Heart right ventricle (tissue), 16 donors: ENCODE measurements at regions not wholly inside any gene's neighbourhood (a gene's known extent, or its start where the extent isn't known, plus 50 kb on each side); places are given as distances from the start of the nearest gene placed in this dataset.

Experiments used
- ATAC-seq, 8 donors: fragments of 200-7000 bp; cut with Tn5 transposase; one replicate each; pipeline ENCODE4 v1.9.1; 2020; ENCODE audit warnings: mild to moderate bottlenecking in 8 of 8, moderate library complexity in 8 of 8, moderate number of reproducible peaks in 1 of 8
- DNase-seq, 2 donors: peaks; one replicate each; pipeline ENCODE4 v3.0.0-alpha.2; 2020
- H3K27ac ChIP-seq, 10 donors: fragments of 200-600 bp; sonication (generic) in 2 of 10; one replicate each; pipeline versions ENCODE4 v1.5.0 to v1.8.0; 2020 to 2022; ENCODE audit warnings: mild to moderate bottlenecking in 3 of 10
- H3K27me3 ChIP-seq, 7 donors: fragments of 200-600 bp; one replicate each; pipeline ENCODE4 v1.8.0; 2021 to 2022; ENCODE audit warnings: mild to moderate bottlenecking in 2 of 7
- H3K36me3 ChIP-seq, 9 donors: fragments of 200-600 bp; sonication (generic) in 1 of 9; one replicate each; pipeline versions ENCODE4 v1.5.0 to v1.8.0; 2020 to 2022; ENCODE audit warnings: mild to moderate bottlenecking in 2 of 9
- H3K4me1 ChIP-seq, 9 donors: fragments of 200-600 bp; sonication (generic) in 1 of 9; one replicate each; pipeline versions ENCODE4 v1.5.0 to v1.8.0; 2020 to 2022; ENCODE audit warnings: mild to moderate bottlenecking in 4 of 9
- H3K4me3 ChIP-seq, 10 donors: fragments of 200-600 bp; sonication (generic) in 2 of 10; one replicate each; pipeline versions ENCODE4 v1.5.0 to v1.8.0; 2020 to 2022; ENCODE audit warnings: mild to moderate bottlenecking in 7 of 10, moderate library complexity in 2 of 10
- H3K9me3 ChIP-seq, 11 donors: fragments of 200-600 bp in 10 of 11; sonication (generic) in 2 of 11; one replicate each; pipeline versions ENCODE4 v1.5.0 to v1.8.0; 2013 to 2022; ENCODE audit warnings: mild to moderate bottlenecking in 2 of 11, control low read depth in 1 of 11, moderate library complexity in 1 of 11
- WGBS, 2 donors: extraction: QIAGEN DNeasy Blood & Tissue Kit; methylation state at CpG; one replicate each; pipeline ENCODE4 v1.1.7; 2013; ENCODE audit warnings: inconsistent platforms in 1 of 2; 5-methylcytosine and 5-hydroxymethylcytosine counted together
- intact Hi-C, 10 donors: fragments of 100-400 bp; cut with DNase I; formaldehyde crosslinking; loops; one replicate each; pipeline versions ENCODE4 v1.11.1 to v1.14.2; 2022
- TF ChIP-seq, protein P1 (sequence below), 9 donors: fragments of 200-600 bp; sonication (generic) in 2 of 9; IDR thresholded peaks; one replicate each; pipeline versions ENCODE4 v1.5.0 to v1.8.0; 2021 to 2022; ENCODE audit warnings: antibody characterized with exemption in 9 of 9, mild to moderate bottlenecking in 5 of 9, moderate library complexity in 1 of 9
- donor health status: Arrhythmogenic right ventricular cardiomyopathy.
- donor health status: ischemic (EF 13 %, LVEDD 7.1; RV severe dilation, severe dysfunction).
- donor health status: healthy with polysubstance abuse.
- donor health status: DM: no; HTN: yes; CAD: no.
- donor health status: DM: no; HTN: no; CAD: no.
- donor health status: ischemic (EF 25% LVEDD 6.9; RV normal size, moderate dysfunction).
- donor health status: ischemic (EF 25% LVEDD 5.7; RV mildly dilated, moderate dysfunction).
- donor health status: healthy.
- donor health status: DM: yes; HTN: yes; CAD: no.
- donor health status: Ischemic cardiomyopathy.
- donor health status: ischemic (EF 35%, LVEDD 5.7; RV mildly dilated, moderate dysfunction).
- donor health status: nonischemic (EF 11% LVEDD 7.7; RV severe dilation, severe dysfunction).
- donor health status: DM: yes; HTN: yes; CAD: no.
- donor health status: PGD.
- donor health status: ischemic (EF 29% LVEDD 5.4; RV normal size, mild dysfunction).
- donor health status: nonischemic (EF 23%, LVEDD 6.1; RV moderate dilation, normal function).

- Histone ChIP-seq H3K9me3 (peaks cover 0 to 1% (median 0%) of the 10 kb centered on the region in 11 donors), H3K36me3 (no peaks in the 10 kb centered on the region), H3K4me1 (no peaks in the 10 kb centered on the region), H3K27ac (no peak overlapping the region), H3K4me3 (no peak overlapping the region), H3K27me3 (peaks cover 0 to 36% (median 18%) of the 10 kb centered on the region in 7 donors)
- 89 to 95% methylated on average over 8 of the region's 8 CpGs for WGBS, 2 donors
- no peak for ATAC-seq
- no peak for DNase-seq
- TF ChIP-seq, protein P1, sequence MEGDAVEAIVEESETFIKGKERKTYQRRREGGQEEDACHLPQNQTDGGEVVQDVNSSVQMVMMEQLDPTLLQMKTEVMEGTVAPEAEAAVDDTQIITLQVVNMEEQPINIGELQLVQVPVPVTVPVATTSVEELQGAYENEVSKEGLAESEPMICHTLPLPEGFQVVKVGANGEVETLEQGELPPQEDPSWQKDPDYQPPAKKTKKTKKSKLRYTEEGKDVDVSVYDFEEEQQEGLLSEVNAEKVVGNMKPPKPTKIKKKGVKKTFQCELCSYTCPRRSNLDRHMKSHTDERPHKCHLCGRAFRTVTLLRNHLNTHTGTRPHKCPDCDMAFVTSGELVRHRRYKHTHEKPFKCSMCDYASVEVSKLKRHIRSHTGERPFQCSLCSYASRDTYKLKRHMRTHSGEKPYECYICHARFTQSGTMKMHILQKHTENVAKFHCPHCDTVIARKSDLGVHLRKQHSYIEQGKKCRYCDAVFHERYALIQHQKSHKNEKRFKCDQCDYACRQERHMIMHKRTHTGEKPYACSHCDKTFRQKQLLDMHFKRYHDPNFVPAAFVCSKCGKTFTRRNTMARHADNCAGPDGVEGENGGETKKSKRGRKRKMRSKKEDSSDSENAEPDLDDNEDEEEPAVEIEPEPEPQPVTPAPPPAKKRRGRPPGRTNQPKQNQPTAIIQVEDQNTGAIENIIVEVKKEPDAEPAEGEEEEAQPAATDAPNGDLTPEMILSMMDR (IDR thresholded peaks at IDR 0.05), result no peak
- intact Hi-C loops, result no loop called here
Measured at GRCh38 chr13:111873676-111874178, 193.2 kb upstream of the SOX1 start.

DNA sequence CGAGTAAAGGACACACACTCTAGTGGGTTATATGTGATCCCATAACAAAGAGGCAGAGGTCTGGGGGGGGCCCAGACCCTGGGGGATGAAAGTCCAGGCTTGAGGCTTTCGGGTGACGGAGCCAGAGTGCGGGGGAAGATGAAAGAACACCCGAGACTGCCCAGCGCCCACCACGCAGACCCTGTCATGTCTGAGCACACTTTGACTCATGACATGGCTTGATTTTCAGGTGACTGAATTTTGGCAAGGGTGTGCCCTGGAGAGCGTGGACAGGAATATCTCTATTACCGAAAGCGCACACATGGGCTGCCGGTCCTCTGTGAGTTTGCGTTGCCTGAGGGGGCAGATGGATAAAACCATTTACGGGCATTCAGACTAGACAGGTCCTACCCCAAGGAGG is 192.0 kb upstream of the SOX1 start:
- Histone ChIP-seq H3K4me1 (no peaks in the 10 kb centered on the region), H3K4me3 (no peak overlapping the region), H3K9me3 (peaks cover 0 to 4% (median 0%) of the 10 kb centered on the region in 11 donors), H3K27ac (no peak overlapping the region), H3K27me3 (peaks cover 0 to 36% (median 20%) of the 10 kb centered on the region in 7 donors), H3K36me3 (no peaks in the 10 kb centered on the region)
- whole genome bisulfite sequencing, 2 donors, result 90 to 91% methylated on average over 13 of the region's 13 CpGs
- ATAC-seq (no peak), DNase-seq (no peak)
- TF ChIP-seq, protein P1 (IDR thresholded peaks at IDR 0.05), result no peak
- intact Hi-C loops, result no loop called here

DNA sequence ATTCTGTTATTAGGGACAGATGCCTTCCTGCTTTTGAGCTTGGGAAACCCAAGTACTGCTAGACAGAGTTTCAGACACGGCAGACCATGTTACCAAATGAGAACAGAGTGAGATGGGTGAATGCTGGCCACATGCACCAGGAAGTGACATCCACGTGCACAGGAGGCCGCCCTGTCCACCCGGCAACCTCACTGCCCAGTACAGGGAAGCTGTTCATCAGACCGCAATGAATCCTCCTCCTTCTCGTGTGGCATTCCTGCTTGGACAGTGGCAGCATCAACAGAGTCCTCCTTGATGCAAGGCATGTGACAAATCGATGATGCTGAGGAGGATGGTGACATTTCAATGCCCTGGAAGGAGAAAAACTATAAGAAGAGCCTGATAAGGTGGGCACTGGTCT is 191.0 kb upstream of the SOX1 start:
- DNase-seq (no peak), ATAC-seq (no peak)
- Histone ChIP-seq H3K36me3 (no peaks in the 10 kb centered on the region), H3K27ac (no peak overlapping the region), H3K4me1 (no peaks in the 10 kb centered on the region), H3K27me3 (peaks cover 0 to 42% (median 24%) of the 10 kb centered on the region in 7 donors), H3K4me3 (no peak overlapping the region), H3K9me3 (peaks cover 0 to 4% (median 0%) of the 10 kb centered on the region in 11 donors)
- 70 to 74% methylated on average over 7 of the region's 7 CpGs for WGBS, 2 donors
- intact Hi-C loops, result no loop called here
- TF ChIP-seq, protein P1 (IDR thresholded peaks at IDR 0.05), result no peak

DNA sequence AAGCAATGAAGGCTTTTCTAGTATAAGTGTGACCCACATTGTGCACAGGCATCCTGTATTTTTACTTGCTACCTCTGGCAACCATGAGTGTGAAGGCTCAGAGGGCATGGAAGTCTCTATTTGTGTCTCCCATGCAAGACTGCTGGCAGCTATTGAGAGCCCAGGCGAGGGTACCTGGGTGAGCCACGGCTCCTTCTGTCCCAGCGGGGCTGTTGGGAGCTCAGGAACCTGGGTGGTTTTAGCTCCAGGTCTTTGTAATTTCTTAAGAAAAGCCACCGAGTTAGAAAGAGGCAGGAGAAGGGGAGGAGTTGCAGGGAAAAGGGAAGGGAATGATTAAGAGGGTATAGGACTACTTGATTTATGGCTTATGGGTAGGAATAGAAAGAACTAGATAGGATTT is 190.4 kb upstream of the SOX1 start:
- Histone ChIP-seq H3K27ac (no peak overlapping the region), H3K36me3 (no peaks in the 10 kb centered on the region), H3K9me3 (peaks cover 0 to 6% (median 0%) of the 10 kb centered on the region in 11 donors), H3K27me3 (peaks cover 0 to 42% (median 24%) of the 10 kb centered on the region in 7 donors), H3K4me1 (no peaks in the 10 kb centered on the region), H3K4me3 (no peak overlapping the region)
- 66 to 73% methylated on average over 4 of the region's 4 CpGs for WGBS, 2 donors
- TF ChIP-seq, protein P1 (IDR thresholded peaks at IDR 0.05), result no peak
- DNase-seq, result no peak
- ATAC-seq, result no peak
- intact Hi-C loops, result no loop called here
